Kidney (tissue), 13 donors: ENCODE measurements at regions not wholly inside any gene's neighbourhood (a gene's known extent, or its start where the extent isn't known, plus 50 kb on each side); places are given as distances from the start of the nearest gene placed in this dataset.

Experiments
- DNase-seq, 5 donors: peaks; one replicate each; pipeline ENCODE4 v3.0.0-alpha.2; 2013 to 2020
- FAIRE-seq: peaks from 2 replicates; lab custom pipeline; 2012; peaks lifted over from hg19 to GRCh38; lab: Jason Lieb, UNC
- H3K27ac ChIP-seq, 2 donors: one replicate each; pipeline ENCODE4 v1.7.0; 2013; ENCODE audit warnings: low read depth in 2 of 2, low read length in 2 of 2, inconsistent platforms in 1 of 2
- H3K27me3 ChIP-seq: one replicate; pipeline ENCODE4 v1.7.1; 2013; ENCODE audit warnings: low read length, inconsistent platforms; ENCODE audit not compliant: control insufficient read depth, insufficient read depth
- H3K36me3 ChIP-seq, 3 donors: one replicate each; pipeline versions ENCODE4 v1.7.0 to v1.7.1; 2013; ENCODE audit warnings: low read length in 3 of 3, control low read depth in 1 of 3, inconsistent platforms in 1 of 3; ENCODE audit not compliant: insufficient read depth in 3 of 3, control insufficient read depth in 2 of 3
- H3K4me1 ChIP-seq, 3 donors: one replicate each; pipeline versions ENCODE4 v1.7.0 to v1.7.1; 2013; ENCODE audit warnings: low read length in 3 of 3, inconsistent platforms in 1 of 3, low read depth in 1 of 3; ENCODE audit not compliant: control insufficient read depth in 2 of 3, insufficient read depth in 2 of 3
- H3K4me3 ChIP-seq, 3 donors: one replicate each; pipeline versions ENCODE4 v1.7.0 to v1.8.1; 2013; ENCODE audit warnings: low read length in 3 of 3, control low read depth in 1 of 3, inconsistent platforms in 1 of 3
- H3K9ac ChIP-seq, 3 donors: one replicate each; pipeline versions ENCODE4 v1.7.0 to v1.7.1; 2013; ENCODE audit warnings: low read length in 3 of 3, control low read depth in 1 of 3, inconsistent platforms in 1 of 3
- H3K9me3 ChIP-seq, 3 donors: one replicate each; pipeline versions ENCODE4 v1.7.0 to v1.7.1; 2013; ENCODE audit warnings: low read length in 3 of 3, control low read depth in 1 of 3, inconsistent platforms in 1 of 3; ENCODE audit not compliant: control insufficient read depth in 2 of 3, insufficient read depth in 1 of 3
- intact Hi-C: fragments of 100-400 bp; cut with DNase I; formaldehyde crosslinking; loops from one replicate; pipeline ENCODE4 v1.11.1; 2022
- TF ChIP-seq, protein P1 (sequence below): IDR thresholded peaks from 3 replicates; pipeline ENCODE4 v1.5.1; 2012; ENCODE audit warnings: mild to moderate bottlenecking, moderate library complexity, borderline replicate concordance; ENCODE audit not compliant: insufficient read depth; ENCODE audit errors: extremely low read depth
- donor health status: control.
- donor health status: control.
- donor health status: control.
- donor health status: control.
- donor health status: control.
- donor health status: DM: yes; HTN: yes; CAD: no.
- donor health status: Normal renal cell carcinoma (clear cell type).

DNA sequence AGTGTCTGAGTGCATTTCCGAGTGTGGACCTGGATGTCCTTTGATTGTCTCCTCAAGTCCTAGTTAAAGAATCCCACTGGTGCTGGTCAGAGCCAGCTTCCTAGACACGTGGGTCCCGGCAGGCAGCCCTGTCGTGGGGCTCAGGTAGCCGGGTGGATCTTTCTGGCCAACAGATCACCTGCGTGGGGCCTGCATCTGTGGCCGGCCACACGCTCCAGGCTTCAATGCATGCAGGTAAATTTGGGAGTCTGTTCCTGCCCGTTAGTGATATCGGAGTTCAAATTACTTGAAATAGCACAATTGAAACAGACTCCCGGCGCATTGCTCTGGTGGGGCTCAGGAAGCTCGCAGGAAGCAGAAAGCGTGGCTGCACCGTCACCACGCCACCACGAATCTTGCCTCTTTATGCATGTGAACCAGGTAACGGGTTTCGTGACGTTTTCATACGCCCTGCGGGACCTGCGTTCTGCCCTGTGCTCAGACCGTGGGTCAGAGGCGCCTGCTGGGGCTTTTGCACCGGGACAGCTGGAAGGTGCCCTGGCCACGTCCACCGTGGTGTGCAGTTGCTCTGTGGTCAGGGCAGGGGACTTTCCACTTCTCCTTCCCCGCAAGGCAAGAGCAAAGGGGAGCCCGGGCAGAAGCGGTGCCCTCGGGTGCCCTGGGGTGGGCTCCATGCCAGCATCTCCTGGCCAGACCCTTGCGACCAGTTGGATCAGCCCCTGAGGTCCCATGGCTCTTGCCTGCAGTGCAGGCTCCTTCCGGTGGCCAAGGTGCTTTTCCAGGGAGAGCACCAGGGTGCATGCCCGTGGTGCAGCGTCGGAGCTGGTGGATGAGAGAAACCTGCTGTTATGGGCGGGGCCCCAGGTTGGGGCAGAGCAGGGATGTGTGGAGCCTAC, 803.5 kb downstream of the BRD1 start:
- Histone ChIP-seq H3K4me3 (no peak overlapping the region), H3K9me3 (no peaks in the 10 kb centered on the region), H3K27me3 (no peaks in the 10 kb centered on the region), H3K4me1 (no peaks in the 10 kb centered on the region), H3K9ac (no peak overlapping the region), H3K36me3 (no peaks in the 10 kb centered on the region), H3K27ac (no peak overlapping the region)
- DNase-seq (peak in 2 of 5 donors; percentile 10 to 69), FAIRE-seq (no peak)
- TF ChIP-seq, protein P1, sequence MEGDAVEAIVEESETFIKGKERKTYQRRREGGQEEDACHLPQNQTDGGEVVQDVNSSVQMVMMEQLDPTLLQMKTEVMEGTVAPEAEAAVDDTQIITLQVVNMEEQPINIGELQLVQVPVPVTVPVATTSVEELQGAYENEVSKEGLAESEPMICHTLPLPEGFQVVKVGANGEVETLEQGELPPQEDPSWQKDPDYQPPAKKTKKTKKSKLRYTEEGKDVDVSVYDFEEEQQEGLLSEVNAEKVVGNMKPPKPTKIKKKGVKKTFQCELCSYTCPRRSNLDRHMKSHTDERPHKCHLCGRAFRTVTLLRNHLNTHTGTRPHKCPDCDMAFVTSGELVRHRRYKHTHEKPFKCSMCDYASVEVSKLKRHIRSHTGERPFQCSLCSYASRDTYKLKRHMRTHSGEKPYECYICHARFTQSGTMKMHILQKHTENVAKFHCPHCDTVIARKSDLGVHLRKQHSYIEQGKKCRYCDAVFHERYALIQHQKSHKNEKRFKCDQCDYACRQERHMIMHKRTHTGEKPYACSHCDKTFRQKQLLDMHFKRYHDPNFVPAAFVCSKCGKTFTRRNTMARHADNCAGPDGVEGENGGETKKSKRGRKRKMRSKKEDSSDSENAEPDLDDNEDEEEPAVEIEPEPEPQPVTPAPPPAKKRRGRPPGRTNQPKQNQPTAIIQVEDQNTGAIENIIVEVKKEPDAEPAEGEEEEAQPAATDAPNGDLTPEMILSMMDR = no peak
- intact Hi-C loops = no loop called here

DNA sequence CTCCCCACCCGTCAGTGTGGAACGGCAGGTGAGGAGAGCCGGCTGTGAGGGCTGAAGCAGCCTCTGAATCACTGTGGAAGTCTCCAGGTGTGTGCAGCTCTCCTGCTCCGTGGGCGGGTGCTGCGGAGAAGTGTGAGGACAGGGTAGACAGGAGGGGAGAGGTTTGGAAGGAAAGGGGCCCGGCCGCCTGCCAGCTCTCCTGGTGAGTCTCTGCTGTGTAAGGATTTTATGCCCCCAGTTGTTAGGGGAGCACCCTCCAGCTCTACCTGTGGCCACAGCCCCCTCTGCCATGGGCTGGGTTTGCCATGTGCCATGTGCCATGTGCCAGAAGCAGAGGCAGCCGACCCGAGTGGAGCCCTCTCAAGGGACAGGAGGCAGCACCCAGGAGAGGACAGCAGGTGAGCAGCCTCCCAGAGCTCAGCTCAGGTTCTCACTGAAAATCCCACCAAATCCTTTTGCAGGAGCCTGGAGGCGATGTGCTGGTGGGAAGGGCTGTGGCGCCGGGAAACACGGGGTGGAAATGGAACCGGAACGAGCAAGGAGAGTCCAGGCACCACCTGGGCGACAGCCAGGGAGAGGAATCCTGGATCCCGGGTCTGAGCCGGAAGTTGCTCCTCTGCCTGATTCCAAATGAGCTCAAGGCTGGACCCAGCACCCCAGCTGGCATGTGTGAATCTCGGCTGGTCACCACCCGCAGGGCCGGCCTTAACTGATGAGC, 804.4 kb downstream of the BRD1 start:
- H3K9me3 ChIP-seq = no peaks in the 10 kb centered on the region
- H3K4me3 ChIP-seq = no peak overlapping the region
- no peak for FAIRE-seq
- peak in 2 of 5 donors; percentile 21 to 58 for DNase-seq
- intact Hi-C loops = no loop called here
- no peaks in the 10 kb centered on the region for H3K4me1 ChIP-seq
- no peak overlapping the region for H3K9ac ChIP-seq
- H3K36me3 ChIP-seq = no peaks in the 10 kb centered on the region
- no peak overlapping the region for H3K27ac ChIP-seq
- no peaks in the 10 kb centered on the region for H3K27me3 ChIP-seq
- TF ChIP-seq, protein P1 = no peak

DNA sequence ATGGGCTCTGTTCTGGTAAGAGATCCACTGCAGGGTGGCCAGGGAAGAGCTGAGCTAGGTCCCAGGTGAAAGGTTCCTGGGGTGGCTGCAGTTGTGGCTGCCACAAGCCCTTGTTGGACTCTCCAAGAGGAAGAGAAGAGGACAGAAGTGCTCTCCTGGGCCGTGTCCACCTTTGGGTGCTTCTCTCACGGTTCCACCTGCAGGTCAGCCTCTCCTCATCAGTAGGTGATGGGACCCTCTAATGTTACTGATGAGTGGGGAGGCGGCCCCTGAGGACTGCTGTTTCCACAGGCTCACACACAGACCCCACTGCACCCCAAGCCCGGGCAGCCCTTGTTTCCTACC, 804.9 kb downstream of the BRD1 start:
- intact Hi-C loops = no loop called here
- DNase-seq (peak in 1 of 5 donors; percentile 9), FAIRE-seq (no peak)
- no peak overlapping the region for H3K4me3 ChIP-seq
- TF ChIP-seq, protein P1 = no peak
- no peaks in the 10 kb centered on the region for H3K36me3 ChIP-seq
- no peak overlapping the region for H3K9ac ChIP-seq
- H3K27me3 ChIP-seq = no peaks in the 10 kb centered on the region
- H3K9me3 ChIP-seq = no peaks in the 10 kb centered on the region
- no peaks in the 10 kb centered on the region for H3K4me1 ChIP-seq
- no peak overlapping the region for H3K27ac ChIP-seq
